NCI-H2227 treated with DMSO at 0.1 percent for 48 hours (cell line): ENCODE measurements at regions not wholly inside any gene's neighbourhood (a gene's known extent, or its start where the extent isn't known, plus 50 kb on each side); places are given as distances from the start of the nearest gene placed in this dataset.

Experiments
- DNase-seq: peaks from one replicate; lab custom pipeline; 2025; lab: John Stamatoyannopoulos, UW

GRCh38 chr6:11296449-11297375 lies 64.2 kb upstream of the NEDD9 start:
- DNase-seq: no peak

GRCh38 chr6:11295969-11296368 lies 63.5 kb upstream of the NEDD9 start:
- no peak for DNase-seq

- no peak for DNase-seq
Observed at GRCh38 chr6:11294228-11294627, 61.8 kb upstream of the NEDD9 start.

DNA sequence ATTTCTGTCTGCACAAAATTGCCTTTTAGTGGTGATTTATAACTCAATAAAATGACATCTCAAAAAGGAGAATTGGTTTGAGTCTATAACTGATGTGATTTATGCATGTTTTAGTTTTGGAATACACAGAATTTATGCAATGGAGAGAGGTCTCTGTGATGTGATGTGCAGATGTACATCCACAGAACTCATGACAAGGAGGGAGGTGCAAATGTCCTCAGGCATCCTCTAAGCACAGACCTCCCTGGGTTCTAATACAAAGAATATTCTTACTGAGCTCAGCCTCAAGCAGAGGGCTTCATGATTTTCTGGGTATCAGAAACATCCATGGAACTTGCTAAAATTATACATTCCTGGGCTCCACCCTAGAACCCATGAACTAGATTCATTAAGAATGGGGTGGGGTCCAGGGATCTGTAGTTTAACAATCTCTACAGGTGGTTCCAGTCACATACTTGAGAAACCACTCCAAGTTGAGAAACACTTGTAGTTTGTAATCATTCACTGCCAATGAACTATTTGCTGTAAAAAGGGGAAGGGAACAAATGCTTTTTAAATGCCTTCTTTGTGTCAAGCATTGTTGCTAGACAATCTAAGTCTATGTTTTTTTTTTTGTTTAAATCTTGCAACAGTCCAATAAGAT lies 60.2 kb upstream of the NEDD9 start:
- no peak for DNase-seq

DNA sequence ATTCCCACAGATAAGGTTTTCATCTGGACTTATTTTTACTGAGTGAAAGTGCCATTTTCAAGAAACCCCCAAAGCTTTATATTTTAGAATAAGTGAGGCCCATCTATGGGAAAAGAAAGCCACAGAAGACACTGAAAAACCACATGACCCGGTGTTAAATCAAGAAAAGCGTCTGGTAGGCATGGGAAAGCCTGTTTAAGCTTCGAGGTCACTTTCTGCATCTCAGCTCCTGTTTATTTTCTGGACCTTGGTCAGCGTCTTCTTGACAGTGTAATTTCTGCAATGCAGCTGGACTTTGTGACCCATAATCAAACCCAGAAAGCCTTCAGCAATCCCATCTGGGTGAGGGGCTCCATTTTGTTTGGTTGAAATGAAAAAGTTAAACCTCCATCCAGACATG lies 59.6 kb upstream of the NEDD9 start:
- no peak for DNase-seq

GRCh38 chr6:11291582-11291981 lies 59.1 kb upstream of the NEDD9 start:
- DNase-seq: no peak

- DNase-seq: no peak
Observed at GRCh38 chr6:11290027-11290426, 57.6 kb upstream of the NEDD9 start.

GRCh38 chr6:11288065-11288464 lies 55.6 kb upstream of the NEDD9 start:
- no peak for DNase-seq

DNA sequence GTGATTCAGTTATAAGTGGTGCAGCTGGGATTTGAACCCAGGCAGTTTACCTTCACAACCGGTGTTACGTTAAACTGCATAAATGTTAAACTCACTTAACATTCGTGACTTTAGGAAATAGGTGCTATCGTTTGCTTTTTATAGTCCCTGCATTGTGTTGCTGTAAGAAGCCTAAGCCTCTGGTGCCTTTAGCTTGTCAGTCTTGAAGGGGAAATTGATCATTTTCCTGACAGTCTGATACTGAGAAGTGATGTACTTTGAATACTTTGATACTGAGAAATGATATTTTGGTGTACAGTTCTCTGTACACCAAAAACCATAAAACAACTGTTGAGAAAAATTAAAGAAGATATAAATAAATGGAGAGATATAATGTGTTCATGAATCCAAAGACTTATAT lies 52.5 kb upstream of the NEDD9 start:
- DNase-seq: no peak

DNA sequence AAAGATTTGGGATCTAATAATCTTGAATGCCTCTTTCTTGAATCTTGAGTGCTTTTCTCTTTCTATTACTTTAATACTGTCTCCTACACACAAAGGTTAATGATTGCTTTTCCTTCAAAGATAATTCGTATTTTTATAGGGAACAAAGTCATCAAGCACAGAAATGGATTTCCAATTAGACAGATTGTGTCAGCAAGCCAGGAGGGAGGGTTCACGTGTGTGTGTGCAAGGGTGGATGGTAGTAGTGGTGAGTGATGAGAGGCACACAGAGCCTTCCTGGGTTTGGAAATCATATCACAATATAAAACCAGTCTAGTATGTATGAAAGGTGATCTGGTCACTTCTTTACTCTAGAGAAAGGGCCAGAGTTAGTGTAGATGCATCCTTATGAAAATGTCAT lies 51.2 kb upstream of the NEDD9 start:
- no peak for DNase-seq

DNA sequence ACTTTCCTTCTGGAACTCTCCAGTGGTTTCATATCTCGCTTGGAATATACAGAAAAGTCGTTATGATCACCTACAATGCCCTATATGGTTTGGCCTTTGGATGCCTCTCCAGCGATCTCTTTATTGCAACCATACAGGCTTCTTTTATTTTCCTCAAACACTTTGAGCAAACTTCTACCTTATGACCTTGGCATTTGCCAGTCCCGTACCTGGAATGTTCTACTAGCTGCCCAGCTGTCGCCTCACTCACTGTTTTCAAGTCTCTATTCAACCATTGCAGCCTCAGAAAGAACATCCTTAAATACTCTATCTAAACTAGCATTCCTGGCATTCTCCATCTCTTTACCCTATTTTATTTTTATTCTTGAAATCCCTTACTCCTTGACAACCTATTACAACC lies 50.4 kb upstream of the NEDD9 start:
- DNase-seq: no peak
